ENCODE measurements at regions not wholly inside any gene's neighbourhood (a gene's known extent, or its start where the extent isn't known, plus 50 kb on each side); places are given as distances from the start of the nearest gene placed in this dataset.

DNA sequence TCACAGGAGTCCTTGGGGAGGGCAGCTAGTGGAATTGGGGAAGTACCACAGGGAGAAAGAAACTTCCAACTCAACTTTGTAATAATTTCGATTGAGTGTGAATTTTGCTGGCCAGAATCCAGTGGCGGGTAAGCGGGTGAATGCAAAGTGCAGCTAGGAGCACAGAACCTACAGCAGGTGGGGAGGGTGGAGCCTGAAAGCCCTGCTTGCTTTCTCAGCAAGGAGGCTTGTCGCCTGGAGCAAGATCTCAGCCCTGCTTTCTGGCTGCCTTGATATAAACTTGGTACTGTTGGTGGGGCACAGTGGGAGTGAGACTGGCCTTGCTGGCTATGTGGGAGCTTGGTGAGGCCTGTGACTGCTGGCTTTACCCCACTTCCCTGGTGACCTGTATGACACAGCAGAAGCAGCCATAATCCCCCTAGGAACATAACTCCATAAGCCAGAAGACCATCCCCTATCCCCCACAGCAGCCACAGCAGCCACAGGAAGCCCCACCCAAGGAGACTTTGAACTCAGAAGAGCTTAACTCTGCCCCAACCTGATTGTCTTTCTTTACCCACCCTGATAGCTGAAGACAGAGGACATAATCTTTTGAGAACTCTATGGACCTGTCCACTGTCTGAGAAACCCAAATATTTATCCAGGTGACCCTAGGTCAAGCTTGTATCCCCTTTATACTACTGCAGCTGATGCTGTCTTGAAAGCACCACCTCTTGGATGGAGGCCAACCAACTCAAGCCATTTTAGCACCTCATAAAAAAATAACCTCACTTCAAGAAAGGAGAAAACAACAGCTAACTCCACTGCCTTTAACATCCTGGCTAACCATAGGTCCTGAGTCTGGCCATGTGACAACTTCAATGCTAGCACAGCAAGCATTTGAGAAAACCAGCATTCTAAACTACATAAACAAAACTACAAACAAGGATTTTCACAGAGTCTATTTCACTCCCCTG is 87.2 kb upstream of the PDE5A start:
- DNase-seq, result no peak
- no peaks in the 10 kb centered on the region for H3K36me3 ChIP-seq (ENCODE audit: control insufficient read depth, insufficient read depth, low read length)
- WGBS, 2 experiments (ENCODE audit: extremely low coverage in 2 of 2, insufficient read length in 1 of 2), result no CpG with 5 or more reads among the region's 4 CpGs
- no peak overlapping the region for H3K4ac ChIP-seq (ENCODE audit: low read depth, low read length)
- no peak overlapping the region for H4K5ac ChIP-seq (ENCODE audit: low read depth, low read length)
- H3K4me2 ChIP-seq (ENCODE audit: low read depth, low read length), result no peak overlapping the region
- peaks cover 6% of the 10 kb centered on the region for H3K9me3 ChIP-seq (ENCODE audit: control insufficient read depth, insufficient read depth, low read length)
- H2AK5ac ChIP-seq (ENCODE audit: low read depth, low read length), result no peak overlapping the region
- no peaks in the 10 kb centered on the region for H3K27me3 ChIP-seq (ENCODE audit: control insufficient read depth, insufficient read depth, low read length)
- in situ Hi-C loops (cut with MboI; ENCODE audit: low sequenced_read_pairs), result no loop called here
- no peak overlapping the region for H4K8ac ChIP-seq (ENCODE audit: low read depth in 2 of 2, low read length in 2 of 2)
- no peak overlapping the region for H2BK120ac ChIP-seq (ENCODE audit: low read depth, low read length)
- no peak overlapping the region for H3K27ac ChIP-seq (ENCODE audit: insufficient read depth, low read length)
- H4K91ac ChIP-seq (ENCODE audit: insufficient read depth, low read depth, low read length), result no peak overlapping the region
- no peak overlapping the region; the same call in 2 of the 3 replicates for H2BK15ac ChIP-seq (ENCODE audit: low read depth, low read length)
- no peak overlapping the region for H3K56ac ChIP-seq (ENCODE audit: extremely low read depth, insufficient read depth, low read length)
- no peak overlapping the region for H2BK5ac ChIP-seq (ENCODE audit: low read depth, low read length, poor library complexity, severe bottlenecking)
- intact Hi-C loops (cut with micrococcal nuclease), result no loop called here
- no peaks in the 10 kb centered on the region for H3K79me1 ChIP-seq (ENCODE audit: low read depth in 1 of 2, low read length in 2 of 2)
- H3K4me3 ChIP-seq (ENCODE audit: insufficient read depth, low read depth, low read length), result no peak overlapping the region
- no peak overlapping the region for H3K18ac ChIP-seq (ENCODE audit: low read depth, low read length)
- H2AFZ ChIP-seq (replicated peaks; ENCODE audit: low read length, poor library complexity), result no peak overlapping the region
- no peaks in the 10 kb centered on the region for H3K9me1 ChIP-seq (ENCODE audit: insufficient read depth, low read length)
- dilution Hi-C loops (cut with HindIII; ENCODE audit: low sequenced_read_pairs, unreplicated experiment), result no loop called here
- H2BK20ac ChIP-seq (ENCODE audit: low read depth, low read length), result no peak overlapping the region; the same call in 1 of the 2 replicates
- no peak overlapping the region for H3K23ac ChIP-seq (ENCODE audit: low read depth, low read length)
- TF ChIP-seq RCOR1 (IDR thresholded peaks at IDR 0.05; ENCODE audit: insufficient replicate concordance, low read length) (no peak), BHLHE40 (IDR thresholded peaks at IDR 0.05; ENCODE audit: low read depth, low read length) (no peak), CEBPB (IDR thresholded peaks at IDR 0.05; ENCODE audit: low read depth, low read length) (no peak), RAD21 (IDR thresholded peaks at IDR 0.05; ENCODE audit: low read length) (no peak), MAZ (IDR thresholded peaks at IDR 0.05; ENCODE audit: borderline replicate concordance, low read depth, low read length) (no peak), ELK1 (IDR thresholded peaks at IDR 0.05; ENCODE audit: borderline replicate concordance, low read depth, low read length) (no peak), NFE2L2 (IDR thresholded peaks at IDR 0.05; ENCODE audit: low read depth, low read length) (no peak)
- no peak overlapping the region for H3K9ac ChIP-seq (ENCODE audit: low read depth, low read length)
- no peak overlapping the region for H2AK9ac ChIP-seq (replicated peaks; ENCODE audit: low read depth, low read length, poor library complexity)
- CTCF ChIA-PET, result interaction anchor here (1.1 kb wide), 1 partner anchor 10 kb away, joined by 3 read pairs; no protein-coding TSS in a partner anchor
- no peak overlapping the region for H3K14ac ChIP-seq (replicated peaks; ENCODE audit: low read depth, low read length)
- no TSS peak for BruUV-seq (replicated peaks)
- POLR2A ChIA-PET (ENCODE audit: unreplicated experiment), result no interaction called here
- no peak for ATAC-seq (ENCODE audit: low read depth)
- H4K20me1 ChIP-seq (ENCODE audit: insufficient read depth, low read length), result no peaks in the 10 kb centered on the region
- no peaks in the 10 kb centered on the region for H3K4me1 ChIP-seq (ENCODE audit: control insufficient read depth, insufficient read depth, low read length)
